ENCODE measurements at regions not wholly inside any gene's neighbourhood (a gene's known extent, or its start where the extent isn't known, plus 50 kb on each side); places are given as distances from the start of the nearest gene placed in this dataset.

DNA sequence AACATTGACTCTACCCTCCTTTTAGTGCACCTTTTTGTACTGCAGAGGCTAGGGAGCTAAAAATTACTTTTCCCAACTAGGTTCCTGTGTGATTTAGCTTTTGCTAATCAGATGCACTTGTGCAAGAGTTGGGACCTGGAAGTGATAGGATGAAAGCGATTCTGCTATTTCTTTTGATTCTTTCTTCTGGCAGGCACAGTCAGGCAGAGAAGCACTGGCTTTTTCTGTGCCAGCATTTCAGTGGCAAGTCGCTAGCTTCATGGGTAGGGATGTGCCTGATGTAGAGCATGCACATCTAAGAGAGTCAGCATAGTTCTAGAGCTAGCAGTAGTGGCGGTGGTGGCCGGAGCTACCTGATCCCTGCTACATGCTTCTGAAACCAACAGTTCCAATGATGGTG lies 89.8 kb downstream of the MDH1 start:
- H3K27me3 ChIP-seq (ENCODE audit: low read depth): no peaks in the 10 kb centered on the region
- no peaks in the 10 kb centered on the region for H3K9me3 ChIP-seq (replicated peaks)
- H3K36me3 ChIP-seq: no peaks in the 10 kb centered on the region
- peaks cover 13% of the 10 kb centered on the region for H3K4me1 ChIP-seq
- no peak overlapping the region for H3K4me3 ChIP-seq
- H3K27ac ChIP-seq (replicated peaks): no peak overlapping the region
- intact Hi-C loops (cut with micrococcal nuclease): no loop called here
- no peak for DNase-seq
- TF ChIP-seq, protein P1, sequence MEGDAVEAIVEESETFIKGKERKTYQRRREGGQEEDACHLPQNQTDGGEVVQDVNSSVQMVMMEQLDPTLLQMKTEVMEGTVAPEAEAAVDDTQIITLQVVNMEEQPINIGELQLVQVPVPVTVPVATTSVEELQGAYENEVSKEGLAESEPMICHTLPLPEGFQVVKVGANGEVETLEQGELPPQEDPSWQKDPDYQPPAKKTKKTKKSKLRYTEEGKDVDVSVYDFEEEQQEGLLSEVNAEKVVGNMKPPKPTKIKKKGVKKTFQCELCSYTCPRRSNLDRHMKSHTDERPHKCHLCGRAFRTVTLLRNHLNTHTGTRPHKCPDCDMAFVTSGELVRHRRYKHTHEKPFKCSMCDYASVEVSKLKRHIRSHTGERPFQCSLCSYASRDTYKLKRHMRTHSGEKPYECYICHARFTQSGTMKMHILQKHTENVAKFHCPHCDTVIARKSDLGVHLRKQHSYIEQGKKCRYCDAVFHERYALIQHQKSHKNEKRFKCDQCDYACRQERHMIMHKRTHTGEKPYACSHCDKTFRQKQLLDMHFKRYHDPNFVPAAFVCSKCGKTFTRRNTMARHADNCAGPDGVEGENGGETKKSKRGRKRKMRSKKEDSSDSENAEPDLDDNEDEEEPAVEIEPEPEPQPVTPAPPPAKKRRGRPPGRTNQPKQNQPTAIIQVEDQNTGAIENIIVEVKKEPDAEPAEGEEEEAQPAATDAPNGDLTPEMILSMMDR (IDR thresholded peaks at IDR 0.05; ENCODE audit: borderline replicate concordance): no peak

GRCh38 chr2:63679252-63679855 lies 90.6 kb downstream of the MDH1 start:
- no peak overlapping the region for H3K27ac ChIP-seq (replicated peaks)
- H3K9me3 ChIP-seq (replicated peaks): no peaks in the 10 kb centered on the region
- no peak overlapping the region for H3K4me3 ChIP-seq
- H3K27me3 ChIP-seq (ENCODE audit: low read depth): no peaks in the 10 kb centered on the region
- H3K4me1 ChIP-seq: peaks cover 13% of the 10 kb centered on the region
- H3K36me3 ChIP-seq: no peaks in the 10 kb centered on the region
- TF ChIP-seq, protein P1 (IDR thresholded peaks at IDR 0.05; ENCODE audit: borderline replicate concordance): no peak
- intact Hi-C loops (cut with micrococcal nuclease): no loop called here
- no peak for DNase-seq

DNA sequence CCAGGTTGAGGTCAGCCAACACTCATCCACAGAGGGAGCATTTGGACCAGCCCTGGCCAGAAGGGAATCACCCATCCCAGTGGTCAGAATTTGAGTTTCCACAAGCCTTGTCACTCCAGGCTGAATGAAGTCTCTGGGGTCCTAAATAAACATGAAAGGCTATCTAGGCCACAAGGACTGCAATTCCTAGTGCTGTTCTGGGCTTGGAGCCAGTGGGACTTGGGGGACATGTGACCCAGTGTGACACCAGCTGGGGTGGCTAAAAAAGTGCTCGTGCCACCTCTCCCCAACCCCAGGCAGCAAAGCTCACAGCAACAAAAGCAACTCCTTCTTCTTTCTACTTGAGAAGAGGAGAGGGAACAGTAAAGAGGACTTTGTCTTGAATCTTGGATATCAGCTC lies 91.7 kb downstream of the MDH1 start:
- TF ChIP-seq, protein P1 (IDR thresholded peaks at IDR 0.05; ENCODE audit: borderline replicate concordance): no peak
- peaks cover 13% of the 10 kb centered on the region for H3K4me1 ChIP-seq
- H3K9me3 ChIP-seq (replicated peaks): no peaks in the 10 kb centered on the region
- peak; percentile 26 for DNase-seq
- intact Hi-C loops (cut with micrococcal nuclease): no loop called here
- no peak overlapping the region for H3K27ac ChIP-seq (replicated peaks)
- no peaks in the 10 kb centered on the region for H3K27me3 ChIP-seq (ENCODE audit: low read depth)
- no peaks in the 10 kb centered on the region for H3K36me3 ChIP-seq
- no peak overlapping the region for H3K4me3 ChIP-seq

GRCh38 chr2:63681896-63682295 lies 93.1 kb downstream of the MDH1 start:
- no peaks in the 10 kb centered on the region for H3K9me3 ChIP-seq (replicated peaks)
- no peaks in the 10 kb centered on the region for H3K27me3 ChIP-seq (ENCODE audit: low read depth)
- no peak overlapping the region for H3K27ac ChIP-seq (replicated peaks)
- no peak overlapping the region for H3K4me3 ChIP-seq
- no peaks in the 10 kb centered on the region for H3K36me3 ChIP-seq
- intact Hi-C loops (cut with micrococcal nuclease): no loop called here
- no peak for DNase-seq
- peaks cover 13% of the 10 kb centered on the region for H3K4me1 ChIP-seq
- TF ChIP-seq, protein P1 (IDR thresholded peaks at IDR 0.05; ENCODE audit: borderline replicate concordance): no peak

DNA sequence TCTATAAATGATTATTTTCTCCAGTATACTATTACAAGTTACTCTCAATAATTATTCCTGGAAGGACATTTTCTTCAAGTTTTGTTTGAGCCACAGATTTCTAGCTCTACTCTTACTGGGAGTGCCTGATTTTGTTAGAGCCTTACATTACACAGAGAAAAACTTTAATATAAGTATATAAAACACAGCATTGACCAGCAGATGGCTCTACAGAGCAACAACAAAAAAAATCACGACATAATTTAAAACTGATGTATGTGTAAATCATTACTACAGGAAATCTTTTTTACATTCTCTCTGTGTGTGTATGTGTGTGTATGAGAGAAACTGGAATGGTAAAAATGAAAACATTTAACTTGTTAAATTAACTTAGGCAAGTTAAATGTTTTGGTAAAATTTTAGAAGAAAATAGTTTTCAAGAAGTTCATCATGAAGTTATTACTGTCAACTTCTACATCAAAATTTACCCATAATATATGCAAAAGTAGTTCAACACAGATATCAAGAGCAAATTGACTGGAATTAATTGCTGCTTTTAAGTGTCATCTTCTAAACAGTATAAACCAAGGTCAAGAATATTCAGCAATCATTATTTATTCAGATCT lies 103.3 kb downstream of the MDH1 start:
- no peaks in the 10 kb centered on the region for H3K27me3 ChIP-seq (ENCODE audit: low read depth)
- no peaks in the 10 kb centered on the region for H3K9me3 ChIP-seq (replicated peaks)
- no peaks in the 10 kb centered on the region for H3K36me3 ChIP-seq
- intact Hi-C loops (cut with micrococcal nuclease): loop anchor here (10.0 kb wide), 2 partner anchors 153 to 193 kb away; partner anchors contain the start of gene UGP2
- TF ChIP-seq, protein P1 (IDR thresholded peaks at IDR 0.05; ENCODE audit: borderline replicate concordance): peak; percentile 71
- no peak overlapping the region for H3K27ac ChIP-seq (replicated peaks)
- H3K4me1 ChIP-seq: no peaks in the 10 kb centered on the region
- no peak overlapping the region for H3K4me3 ChIP-seq
- DNase-seq: no peak

All from left ventricle myocardium inferior (tissue), 1 donor.